Subcutaneous abdominal adipose tissue (tissue), 5 donors: ENCODE measurements at regions not wholly inside any gene's neighbourhood (a gene's known extent, or its start where the extent isn't known, plus 50 kb on each side); places are given as distances from the start of the nearest gene placed in this dataset.

Source experiments
- H3K27ac ChIP-seq: one replicate; pipeline ENCODE4 v1.7.0; 2013; ENCODE audit warnings: low read depth, mild to moderate bottlenecking, inconsistent platforms, low read length, moderate library complexity
- H3K27me3 ChIP-seq, 5 donors: one replicate each; pipeline ENCODE4 v1.7.0; 2013; ENCODE audit warnings: low read length in 5 of 5, inconsistent platforms in 1 of 5; ENCODE audit not compliant: control insufficient read depth in 5 of 5, insufficient read depth in 4 of 5
- H3K36me3 ChIP-seq, 5 donors: one replicate each; pipeline ENCODE4 v1.7.0; 2013; ENCODE audit warnings: low read length in 5 of 5; ENCODE audit not compliant: control insufficient read depth in 5 of 5, insufficient read depth in 5 of 5
- H3K4me1 ChIP-seq, 5 donors: one replicate each; pipeline ENCODE4 v1.7.0; 2013; ENCODE audit warnings: low read length in 5 of 5, mild to moderate bottlenecking in 3 of 5, moderate library complexity in 1 of 5; ENCODE audit not compliant: control insufficient read depth in 5 of 5, insufficient read depth in 5 of 5
- H3K4me3 ChIP-seq, 5 donors: one replicate each; pipeline ENCODE4 v1.7.0; 2013; ENCODE audit warnings: low read length in 5 of 5, low read depth in 1 of 5
- H3K9ac ChIP-seq, 5 donors: one replicate each; pipeline ENCODE4 v1.7.0; 2013; ENCODE audit warnings: low read length in 5 of 5, mild to moderate bottlenecking in 4 of 5, moderate library complexity in 3 of 5
- H3K9me3 ChIP-seq, 5 donors: one replicate each; pipeline ENCODE4 v1.7.0; 2013; ENCODE audit warnings: low read length in 5 of 5; ENCODE audit not compliant: control insufficient read depth in 5 of 5
- donor health status: healthy.
- donor health status: healthy.
- donor health status: healthy.
- donor health status: healthy.
- donor health status: healthy.

DNA sequence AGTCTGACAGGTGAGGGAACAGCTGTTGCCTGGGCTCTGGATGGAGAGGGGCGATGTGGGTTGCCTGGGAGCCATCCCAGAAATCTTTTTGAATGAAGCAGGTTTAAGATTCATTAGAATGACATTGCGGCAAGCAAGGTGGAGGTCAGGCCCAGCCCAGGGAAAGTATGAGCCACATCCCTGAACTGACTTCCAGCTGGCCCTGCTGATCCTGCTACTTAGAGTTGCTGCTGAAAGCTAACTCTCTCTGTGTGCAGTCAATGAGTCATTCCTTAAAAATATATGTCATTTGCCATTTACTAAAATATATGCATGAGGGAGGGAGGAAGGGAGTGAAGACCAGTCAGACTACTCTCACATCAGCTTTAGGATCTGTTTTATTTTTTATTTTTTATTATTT lies 54.3 kb upstream of the RAB3GAP2 start:
- Histone ChIP-seq H3K27ac (no peak overlapping the region), H3K36me3 (no peaks in the 10 kb centered on the region), H3K4me1 (peaks cover 0 to 7% (median 0%) of the 10 kb centered on the region in 5 donors), H3K4me3 (no peak overlapping the region), H3K9me3 (no peaks in the 10 kb centered on the region), H3K27me3 (peaks cover 0 to 2% (median 0%) of the 10 kb centered on the region in 5 donors), H3K9ac (no peak overlapping the region)

GRCh38 chr1:220325306-220325995 lies 53.2 kb upstream of the RAB3GAP2 start:
- Histone ChIP-seq H3K36me3 (no peaks in the 10 kb centered on the region), H3K27me3 (peaks cover 0 to 2% (median 0%) of the 10 kb centered on the region in 5 donors), H3K27ac (no peak overlapping the region), H3K4me1 (peaks cover 0 to 3% (median 0%) of the 10 kb centered on the region in 5 donors), H3K9me3 (no peaks in the 10 kb centered on the region), H3K9ac (no peak overlapping the region), H3K4me3 (no peak overlapping the region)

- peaks cover 0 to 2% (median 0%) of the 10 kb centered on the region in 5 donors for H3K27me3 ChIP-seq
Observed at GRCh38 chr1:220323717-220324116, 51.5 kb upstream of the RAB3GAP2 start.

DNA sequence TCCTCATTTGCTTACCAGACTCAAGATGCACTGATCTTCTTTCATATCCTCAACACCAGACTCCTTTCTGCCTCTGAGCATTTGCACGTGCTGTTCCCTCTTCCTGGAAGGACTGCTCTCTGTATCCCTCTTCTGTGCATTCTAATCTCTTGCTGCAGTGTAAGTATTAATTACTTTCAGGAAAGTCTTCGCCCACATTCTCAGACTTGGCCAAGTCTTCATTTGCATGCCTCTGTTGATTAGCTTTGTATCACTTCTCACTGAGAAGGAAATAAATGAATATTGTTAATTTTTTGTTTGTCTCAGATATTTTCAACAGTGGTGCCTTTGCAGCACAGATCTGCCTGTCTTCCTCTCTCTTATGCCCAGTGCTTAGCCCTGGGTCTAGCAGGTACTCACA lies 50.3 kb upstream of the RAB3GAP2 start:
- H3K4me1 ChIP-seq = peaks cover 0 to 12% (median 0%) of the 10 kb centered on the region in 5 donors
- H3K9ac ChIP-seq = no peak overlapping the region
- no peaks in the 10 kb centered on the region for H3K9me3 ChIP-seq
- no peaks in the 10 kb centered on the region for H3K36me3 ChIP-seq
- H3K27ac ChIP-seq = no peak overlapping the region
- peaks cover 0 to 2% (median 0%) of the 10 kb centered on the region in 5 donors for H3K27me3 ChIP-seq
- no peak overlapping the region for H3K4me3 ChIP-seq

More at GRCh38 chr1:220323717-220324116, 51.5 kb upstream of the RAB3GAP2 start:
- H3K4me1 ChIP-seq = peaks cover 0 to 9% (median 0%) of the 10 kb centered on the region in 5 donors
- no peak overlapping the region for H3K27ac ChIP-seq
- no peaks in the 10 kb centered on the region for H3K9me3 ChIP-seq
- H3K9ac ChIP-seq = no peak overlapping the region
- H3K36me3 ChIP-seq = no peaks in the 10 kb centered on the region
- H3K4me3 ChIP-seq = no peak overlapping the region
